ENCODE measurements at regions not wholly inside any gene's neighbourhood (a gene's known extent, or its start where the extent isn't known, plus 50 kb on each side); places are given as distances from the start of the nearest gene placed in this dataset.
"Not testable (repeated sequence)": the region's sequence is repeated elsewhere in the genome, so short reads cannot be mapped to it uniquely, and the experiment has no call there.

DNA sequence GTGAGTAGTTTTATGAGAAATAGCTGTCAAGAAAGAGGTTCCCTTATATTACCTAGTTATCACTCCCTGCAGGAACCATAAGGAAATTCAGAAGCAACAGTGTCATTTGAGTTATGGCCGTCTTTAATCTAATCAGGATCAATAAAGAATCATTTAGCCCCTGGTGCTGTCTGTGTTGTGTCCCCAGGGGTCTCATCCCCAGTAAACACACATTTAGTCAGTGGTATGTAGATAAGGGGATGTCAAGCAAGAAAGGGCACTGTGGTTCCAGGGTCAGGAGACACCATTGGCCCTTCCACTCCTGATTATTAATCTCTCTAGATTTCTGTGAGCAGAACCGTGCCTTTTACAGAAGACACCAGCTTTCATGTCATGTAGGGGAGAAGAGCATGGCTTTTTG is 158.0 kb upstream of the SEMA6A start:
- no peak overlapping the region for H3K4me3 ChIP-seq (ENCODE audit: low read depth, low read length)
- no peak for DNase-seq (ENCODE audit: low read depth)
- no peak for TF ChIP-seq CTCF (IDR thresholded peaks at IDR 0.05; ENCODE audit: low read depth, low read length, missing control alignments)

DNA sequence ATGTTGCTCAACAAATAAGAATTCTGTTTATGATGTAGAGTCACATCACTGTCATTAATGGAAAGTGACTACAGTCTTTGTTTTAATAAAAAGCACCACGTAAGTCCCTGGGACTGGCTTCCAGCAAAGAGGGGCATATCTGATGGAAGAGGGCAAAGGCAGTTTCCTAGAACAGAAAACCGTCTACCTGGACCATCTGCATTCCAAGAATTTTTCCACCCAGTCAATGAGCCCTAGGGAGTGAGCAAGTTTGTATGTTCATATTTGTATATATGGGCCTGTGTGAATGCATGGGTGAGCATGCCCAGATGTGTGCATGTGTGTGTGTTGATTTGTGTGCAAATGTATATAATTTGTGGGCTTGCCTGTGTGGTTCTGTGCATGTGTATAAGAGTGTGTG is 156.8 kb upstream of the SEMA6A start:
- TF ChIP-seq CTCF (IDR thresholded peaks at IDR 0.05; ENCODE audit: low read depth, low read length, missing control alignments) = no peak
- DNase-seq (ENCODE audit: low read depth) = no peak
- H3K4me3 ChIP-seq (ENCODE audit: low read depth, low read length) = no peak overlapping the region

- TF ChIP-seq CTCF (IDR thresholded peaks at IDR 0.05; ENCODE audit: low read depth, low read length, missing control alignments) = no peak
- no peak overlapping the region for H3K4me3 ChIP-seq (ENCODE audit: low read depth, low read length)
- no peak for DNase-seq (ENCODE audit: low read depth)
Measured at GRCh38 chr5:116730706-116731105, 156.1 kb upstream of the SEMA6A start.

DNA sequence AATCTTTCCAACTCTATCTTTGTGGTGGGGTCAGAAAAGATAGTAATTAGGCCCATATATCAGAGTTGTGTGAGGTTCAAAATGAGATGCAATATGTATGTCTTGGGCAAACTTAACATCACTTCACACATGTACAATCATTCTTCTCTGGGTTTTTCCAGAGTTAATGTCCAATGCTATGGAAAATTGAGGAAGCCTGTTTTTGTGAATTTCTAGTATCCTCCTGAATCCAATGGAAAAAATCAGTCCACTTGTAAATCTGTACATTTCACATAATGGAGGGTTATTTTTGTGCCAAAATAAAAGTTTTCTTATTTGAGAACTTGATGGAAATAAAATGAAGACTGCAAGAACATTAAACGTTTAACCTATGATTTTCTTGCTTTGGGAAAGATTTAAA is 155.6 kb upstream of the SEMA6A start:
- H3K4me3 ChIP-seq (ENCODE audit: low read depth, low read length) = no peak overlapping the region
- no peak for TF ChIP-seq CTCF (IDR thresholded peaks at IDR 0.05; ENCODE audit: low read depth, low read length, missing control alignments)
- no peak for DNase-seq (ENCODE audit: low read depth)

- no peak for TF ChIP-seq CTCF (IDR thresholded peaks at IDR 0.05; ENCODE audit: low read depth, low read length, missing control alignments)
- H3K4me3 ChIP-seq (ENCODE audit: low read depth, low read length) = no peak overlapping the region
- DNase-seq (ENCODE audit: low read depth) = no peak
Measured at GRCh38 chr5:116727248-116727647, 152.6 kb upstream of the SEMA6A start.

- not testable (repeated sequence) for DNase-seq (ENCODE audit: low read depth)
Measured at GRCh38 chr5:116726180-116726579, 151.6 kb upstream of the SEMA6A start.

DNA sequence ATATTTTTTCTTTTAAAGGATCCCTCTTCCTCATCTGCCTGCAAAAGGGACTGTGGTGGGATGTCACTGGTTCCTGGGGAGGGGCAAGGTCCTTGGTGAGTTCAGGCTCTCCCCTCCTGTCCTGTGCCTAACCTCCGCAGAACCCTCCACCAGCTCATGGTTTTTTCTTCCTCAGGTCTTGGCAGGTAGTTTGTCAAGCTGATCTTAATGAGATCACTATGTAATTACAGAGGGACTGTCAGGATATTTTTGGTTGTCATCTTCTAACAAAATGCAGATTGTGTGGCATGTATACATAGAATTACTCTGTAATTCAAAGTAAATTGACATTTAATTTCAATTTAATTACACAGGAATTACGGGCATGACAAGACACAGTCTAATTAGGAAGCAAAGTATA is 150.3 kb upstream of the SEMA6A start:
- H3K4me3 ChIP-seq (ENCODE audit: low read depth, low read length) = no peak overlapping the region
- no peak for TF ChIP-seq CTCF (IDR thresholded peaks at IDR 0.05; ENCODE audit: low read depth, low read length, missing control alignments)
- no peak for DNase-seq (ENCODE audit: low read depth)

More at GRCh38 chr5:116726180-116726579, 151.6 kb upstream of the SEMA6A start:
- not testable (repeated sequence) for H3K4me3 ChIP-seq (ENCODE audit: low read depth, low read length)

DNA sequence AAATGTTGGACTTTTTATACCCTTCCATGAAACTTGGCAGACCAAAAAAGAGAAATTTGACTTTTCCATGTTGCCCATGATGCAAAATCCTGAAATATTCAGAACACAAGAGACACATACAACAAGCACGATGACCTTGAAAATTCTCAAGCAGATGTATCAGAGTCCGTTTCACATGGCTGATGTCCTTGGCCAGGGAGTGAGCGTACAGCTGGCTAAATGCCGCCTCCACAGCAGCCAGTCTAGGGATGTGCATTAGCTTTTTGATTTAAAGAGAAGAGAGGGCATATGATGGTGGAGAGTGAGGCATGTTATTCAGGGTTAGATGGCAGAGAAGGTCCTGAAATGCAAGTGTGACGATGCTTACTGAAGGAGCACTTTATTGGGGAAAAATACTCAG is 148.0 kb upstream of the SEMA6A start:
- no peak for TF ChIP-seq CTCF (IDR thresholded peaks at IDR 0.05; ENCODE audit: low read depth, low read length, missing control alignments)
- no peak for DNase-seq (ENCODE audit: low read depth)
- H3K4me3 ChIP-seq (ENCODE audit: low read depth, low read length) = no peak overlapping the region
